ENCODE measurements at regions not wholly inside any gene's neighbourhood (a gene's known extent, or its start where the extent isn't known, plus 50 kb on each side); places are given as distances from the start of the nearest gene placed in this dataset.

DNA sequence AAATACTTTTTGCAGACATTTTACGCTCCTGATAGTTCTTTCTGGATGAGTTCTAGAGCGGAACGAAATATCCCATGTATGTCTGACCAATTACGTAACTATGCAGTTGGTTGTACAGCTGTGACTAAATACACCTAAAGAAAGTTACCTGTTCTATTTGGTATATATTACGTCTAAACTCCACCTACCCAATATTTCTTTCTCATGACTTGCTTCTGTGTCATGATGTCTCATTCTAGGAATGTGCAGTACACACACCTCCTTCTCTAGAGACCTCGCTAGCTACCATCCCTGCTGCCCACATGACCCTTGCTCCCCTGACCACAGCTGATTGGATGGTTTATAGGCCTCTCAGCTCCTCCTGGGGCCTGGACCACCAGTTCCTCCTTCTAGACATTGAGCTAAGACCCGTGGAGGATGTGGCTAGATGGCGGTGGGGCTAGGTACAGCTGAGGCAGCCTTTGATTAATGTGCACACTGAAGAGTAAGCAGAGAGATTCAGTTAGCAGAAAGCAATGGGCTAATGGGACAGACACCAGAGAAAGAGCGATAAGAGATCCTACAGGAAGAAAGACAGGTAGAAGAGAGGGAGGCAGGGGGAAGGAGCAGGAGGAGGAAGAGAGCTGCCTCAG, 422.1 kb downstream of the COG6 start:
- Histone ChIP-seq H3K4me1 (ENCODE audit: insufficient read depth, low read length) (no peaks in the 10 kb centered on the region), H3K4me3 (ENCODE audit: low read length) (no peak overlapping the region), H3K27me3 (ENCODE audit: insufficient read depth, low read length, poor library complexity, severe bottlenecking) (no peaks in the 10 kb centered on the region), H3K27ac (ENCODE audit: low read depth, low read length) (no peak overlapping the region), H3K36me3 (ENCODE audit: insufficient read depth, low read length) (no peaks in the 10 kb centered on the region), H3K9me3 (ENCODE audit: low read length) (no peaks in the 10 kb centered on the region)
- ChIA-PET CTCF (interaction anchor here (0.6 to 0.9 kb wide), 2 partner anchors 8 to 604 kb away, joined by 3 read pairs; no protein-coding TSS in a partner anchor), POLR2A (interaction anchor here (0.6 kb wide), 1 partner anchor 244 kb away, joined by 3 read pairs; no protein-coding TSS in a partner anchor)
- Mint-ChIP-seq H3K36me3 (peaks cover 0 to 4% (median 0%) of the 10 kb centered on the region in 3 donors), H3K4me1 (peaks cover 3 to 4% (median 4%) of the 10 kb centered on the region in 3 donors), H3K27ac (no peak overlapping the region), H3K27me3 (peaks cover 0 to 1% of the 10 kb centered on the region in 2 donors), H3K4me3 (no peak overlapping the region), H3K9me3 (no peaks in the 10 kb centered on the region)
- no peak for DNase-seq

DNA sequence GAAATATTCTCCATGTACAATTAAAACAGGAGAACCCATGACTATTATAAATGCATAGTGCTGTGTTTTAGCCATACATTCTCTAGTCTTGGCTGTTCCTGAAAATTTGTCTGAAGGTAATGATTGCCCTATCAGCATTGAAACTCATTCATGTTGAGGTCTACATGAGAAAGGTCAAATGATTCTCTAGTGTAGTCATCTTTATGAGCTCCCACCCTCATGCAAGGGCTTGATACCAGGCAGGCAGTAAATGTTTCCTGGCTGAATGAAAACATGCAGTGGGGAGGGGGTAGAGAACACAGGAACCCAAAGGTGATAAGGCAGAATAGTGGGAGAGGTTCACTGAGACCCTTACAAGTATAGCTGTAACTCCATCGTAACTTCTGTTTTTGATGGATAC, 424.3 kb downstream of the COG6 start:
- Mint-ChIP-seq H3K27me3 (peaks cover 0 to 1% of the 10 kb centered on the region in 2 donors), H3K27ac (no peak overlapping the region), H3K9me3 (no peaks in the 10 kb centered on the region), H3K4me1 (peaks cover 3 to 4% (median 4%) of the 10 kb centered on the region in 3 donors), H3K36me3 (peaks cover 0 to 4% (median 0%) of the 10 kb centered on the region in 3 donors), H3K4me3 (no peak overlapping the region)
- no peaks in the 10 kb centered on the region for H3K36me3 ChIP-seq (ENCODE audit: insufficient read depth, low read length)
- H3K27ac ChIP-seq (ENCODE audit: low read depth, low read length): no peak overlapping the region
- no peaks in the 10 kb centered on the region for H3K9me3 ChIP-seq (ENCODE audit: low read length)
- H3K27me3 ChIP-seq (ENCODE audit: insufficient read depth, low read length, poor library complexity, severe bottlenecking): no peaks in the 10 kb centered on the region
- POLR2A ChIA-PET: interaction anchor here (0.5 to 1.2 kb wide), 2 partner anchors 107 to 243 kb away, joined by 3 to 4 read pairs; no protein-coding TSS in a partner anchor
- CTCF ChIA-PET: interaction anchor here (1.0 to 2.5 kb wide), 3 partner anchors 10 to 102 kb away, joined by 3 to 13 read pairs (median 3); no protein-coding TSS in a partner anchor
- no peaks in the 10 kb centered on the region for H3K4me1 ChIP-seq (ENCODE audit: insufficient read depth, low read length)
- DNase-seq: no peak
- no peak overlapping the region for H3K4me3 ChIP-seq (ENCODE audit: low read length)

DNA sequence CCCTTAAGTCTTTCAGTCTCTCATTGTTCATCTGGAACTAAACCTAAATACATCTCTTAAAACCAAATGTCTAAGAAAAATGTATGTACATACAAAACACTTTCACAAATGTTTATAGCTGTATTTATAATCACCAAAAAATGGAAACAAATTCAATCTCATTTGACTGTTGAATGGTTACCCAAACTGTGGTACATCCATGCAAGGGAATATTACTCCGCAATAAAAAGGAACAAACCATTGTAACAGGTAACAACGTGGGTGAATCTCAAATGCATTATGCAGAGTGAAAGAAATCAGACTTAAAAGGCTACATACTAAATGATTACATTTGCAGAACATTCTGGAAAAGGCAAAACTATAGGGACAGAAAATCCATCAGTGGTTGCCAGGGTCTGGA, 425.2 kb downstream of the COG6 start:
- H3K4me1 Mint-ChIP-seq: peaks cover 3 to 4% (median 4%) of the 10 kb centered on the region in 3 donors
- ChIA-PET CTCF (interaction anchor here (2.5 kb wide), 1 partner anchor 11 kb away, joined by 13 read pairs; no protein-coding TSS in a partner anchor), POLR2A (no interaction called here)
- H3K27me3 Mint-ChIP-seq: peaks cover 0 to 1% of the 10 kb centered on the region in 2 donors
- peaks cover 0 to 4% (median 0%) of the 10 kb centered on the region in 3 donors for H3K36me3 Mint-ChIP-seq
- no peaks in the 10 kb centered on the region for H3K9me3 Mint-ChIP-seq
- H3K4me3 ChIP-seq (ENCODE audit: low read length): no peak overlapping the region
- DNase-seq: no peak
- no peak overlapping the region for H3K27ac ChIP-seq (ENCODE audit: low read depth, low read length)
- H3K9me3 ChIP-seq (ENCODE audit: low read length): no peaks in the 10 kb centered on the region
- no peaks in the 10 kb centered on the region for H3K4me1 ChIP-seq (ENCODE audit: insufficient read depth, low read length)
- no peak overlapping the region for H3K27ac Mint-ChIP-seq
- no peaks in the 10 kb centered on the region for H3K27me3 ChIP-seq (ENCODE audit: insufficient read depth, low read length, poor library complexity, severe bottlenecking)
- H3K36me3 ChIP-seq (ENCODE audit: insufficient read depth, low read length): no peaks in the 10 kb centered on the region
- no peak overlapping the region for H3K4me3 Mint-ChIP-seq

DNA sequence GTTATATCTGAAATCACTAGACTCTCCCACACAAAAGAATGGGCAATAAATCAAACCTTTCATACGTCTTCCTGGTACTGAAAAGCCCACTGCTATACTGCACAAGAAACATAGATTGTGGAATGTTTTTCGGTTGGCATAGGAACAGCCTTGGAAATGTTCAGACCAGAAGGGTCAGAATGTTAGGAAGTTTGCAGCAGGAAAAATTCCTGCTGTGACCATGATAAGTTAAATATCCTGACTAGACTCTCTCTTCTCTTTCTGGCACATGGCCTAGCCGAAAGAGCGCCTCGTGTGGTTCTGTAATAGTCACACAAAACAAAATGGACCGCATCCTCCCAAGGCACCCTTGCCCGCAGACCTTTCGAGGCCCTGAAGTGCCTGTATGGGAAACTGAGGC, 427.2 kb downstream of the COG6 start:
- peaks cover 1 to 2% (median 2%) of the 10 kb centered on the region in 3 donors for H3K4me1 Mint-ChIP-seq
- no peak for DNase-seq
- peaks cover 0 to 1% of the 10 kb centered on the region in 2 donors for H3K27me3 Mint-ChIP-seq
- ChIA-PET CTCF (no interaction called here), POLR2A (no interaction called here)
- H3K4me3 Mint-ChIP-seq: no peak overlapping the region
- Histone ChIP-seq H3K27me3 (ENCODE audit: insufficient read depth, low read length, poor library complexity, severe bottlenecking) (no peaks in the 10 kb centered on the region), H3K4me3 (ENCODE audit: low read length) (no peak overlapping the region), H3K36me3 (ENCODE audit: insufficient read depth, low read length) (no peaks in the 10 kb centered on the region), H3K4me1 (ENCODE audit: insufficient read depth, low read length) (no peaks in the 10 kb centered on the region), H3K27ac (ENCODE audit: low read depth, low read length) (no peak overlapping the region), H3K9me3 (ENCODE audit: low read length) (no peaks in the 10 kb centered on the region)
- no peaks in the 10 kb centered on the region for H3K9me3 Mint-ChIP-seq
- peaks cover 0 to 4% (median 0%) of the 10 kb centered on the region in 3 donors for H3K36me3 Mint-ChIP-seq
- H3K27ac Mint-ChIP-seq: peak overlapping the region in 1 of 8 donors; percentile 21

DNA sequence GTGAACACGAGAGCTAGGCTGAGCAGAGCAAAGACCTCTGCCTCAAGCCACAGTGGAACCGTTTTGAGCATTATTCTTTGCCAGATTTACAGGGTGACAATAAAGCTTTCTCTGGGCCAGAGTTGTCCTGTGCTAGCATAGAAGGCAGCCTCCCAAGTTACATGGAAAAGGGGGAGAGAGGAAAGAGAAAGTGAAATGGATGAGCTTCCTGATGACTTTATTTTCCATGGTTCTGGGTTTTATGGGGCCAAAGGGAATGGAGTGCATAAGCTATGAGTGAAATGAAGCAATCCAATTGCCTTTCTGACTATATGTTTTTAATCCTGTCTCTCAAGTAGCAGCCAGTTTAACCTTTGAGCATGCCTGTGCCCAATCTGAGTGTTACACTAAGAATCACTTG, 428.4 kb downstream of the COG6 start:
- POLR2A ChIA-PET: no interaction called here
- Histone ChIP-seq H3K36me3 (ENCODE audit: insufficient read depth, low read length) (no peaks in the 10 kb centered on the region), H3K27ac (ENCODE audit: low read depth, low read length) (no peak overlapping the region), H3K4me1 (ENCODE audit: insufficient read depth, low read length) (no peaks in the 10 kb centered on the region), H3K9me3 (ENCODE audit: low read length) (no peaks in the 10 kb centered on the region), H3K4me3 (ENCODE audit: low read length) (no peak overlapping the region), H3K27me3 (ENCODE audit: insufficient read depth, low read length, poor library complexity, severe bottlenecking) (no peaks in the 10 kb centered on the region)
- no peaks in the 10 kb centered on the region for H3K9me3 Mint-ChIP-seq
- H3K27ac Mint-ChIP-seq: no peak overlapping the region
- no peaks in the 10 kb centered on the region for H3K27me3 Mint-ChIP-seq
- CTCF ChIA-PET: no interaction called here
- peaks cover 0 to 4% (median 0%) of the 10 kb centered on the region in 3 donors for H3K36me3 Mint-ChIP-seq
- no peaks in the 10 kb centered on the region for H3K4me1 Mint-ChIP-seq
- H3K4me3 Mint-ChIP-seq: no peak overlapping the region
- DNase-seq: no peak

DNA sequence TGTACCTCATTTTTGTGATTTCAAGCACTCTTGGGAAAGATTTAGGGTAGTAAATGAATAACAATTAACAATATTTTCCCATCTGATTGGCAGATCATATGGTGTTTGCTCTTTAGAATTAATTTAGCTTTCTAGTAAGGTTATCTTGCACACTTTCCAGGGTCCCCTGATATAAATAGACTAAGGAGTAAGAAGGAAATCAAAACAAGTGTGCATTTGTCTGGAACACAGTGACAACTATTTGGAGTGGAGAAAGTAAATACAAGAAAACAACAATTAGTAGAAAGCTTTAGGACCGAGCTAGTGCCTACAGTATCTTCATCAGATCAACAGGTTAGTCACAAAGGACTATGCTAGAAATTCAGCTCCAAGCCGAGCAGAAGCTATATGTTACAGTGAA, 429.5 kb downstream of the COG6 start:
- H3K27ac Mint-ChIP-seq: no peak overlapping the region
- ChIA-PET CTCF (no interaction called here), POLR2A (no interaction called here)
- no peak overlapping the region for H3K4me3 ChIP-seq (ENCODE audit: low read length)
- H3K27me3 ChIP-seq (ENCODE audit: insufficient read depth, low read length, poor library complexity, severe bottlenecking): no peaks in the 10 kb centered on the region
- H3K9me3 ChIP-seq (ENCODE audit: low read length): no peaks in the 10 kb centered on the region
- H3K36me3 ChIP-seq (ENCODE audit: insufficient read depth, low read length): no peaks in the 10 kb centered on the region
- DNase-seq: no peak
- H3K27ac ChIP-seq (ENCODE audit: low read depth, low read length): no peak overlapping the region
- H3K27me3 Mint-ChIP-seq: no peaks in the 10 kb centered on the region
- H3K4me3 Mint-ChIP-seq: no peak overlapping the region
- H3K4me1 ChIP-seq (ENCODE audit: insufficient read depth, low read length): no peaks in the 10 kb centered on the region
- peaks cover 0 to 4% (median 0%) of the 10 kb centered on the region in 3 donors for H3K36me3 Mint-ChIP-seq
- no peaks in the 10 kb centered on the region for H3K9me3 Mint-ChIP-seq
- H3K4me1 Mint-ChIP-seq: no peaks in the 10 kb centered on the region

- Mint-ChIP-seq H3K4me1 (no peaks in the 10 kb centered on the region), H3K27me3 (no peaks in the 10 kb centered on the region), H3K27ac (peak overlapping the region in 1 of 8 donors; percentile 63), H3K36me3 (no peaks in the 10 kb centered on the region), H3K9me3 (no peaks in the 10 kb centered on the region), H3K4me3 (no peak overlapping the region)
- POLR2A ChIA-PET: no interaction called here
- H3K4me1 ChIP-seq (ENCODE audit: insufficient read depth, low read length): no peaks in the 10 kb centered on the region
- no peaks in the 10 kb centered on the region for H3K9me3 ChIP-seq (ENCODE audit: low read length)
- CTCF ChIA-PET: no interaction called here
- no peak overlapping the region for H3K4me3 ChIP-seq (ENCODE audit: low read length)
- H3K27me3 ChIP-seq (ENCODE audit: insufficient read depth, low read length, poor library complexity, severe bottlenecking): no peaks in the 10 kb centered on the region
- DNase-seq: no peak
- H3K36me3 ChIP-seq (ENCODE audit: insufficient read depth, low read length): no peaks in the 10 kb centered on the region
- H3K27ac ChIP-seq (ENCODE audit: low read depth, low read length): no peak overlapping the region
Observed at GRCh38 chr13:40087091-40088002, 431.9 kb downstream of the COG6 start.

DNA sequence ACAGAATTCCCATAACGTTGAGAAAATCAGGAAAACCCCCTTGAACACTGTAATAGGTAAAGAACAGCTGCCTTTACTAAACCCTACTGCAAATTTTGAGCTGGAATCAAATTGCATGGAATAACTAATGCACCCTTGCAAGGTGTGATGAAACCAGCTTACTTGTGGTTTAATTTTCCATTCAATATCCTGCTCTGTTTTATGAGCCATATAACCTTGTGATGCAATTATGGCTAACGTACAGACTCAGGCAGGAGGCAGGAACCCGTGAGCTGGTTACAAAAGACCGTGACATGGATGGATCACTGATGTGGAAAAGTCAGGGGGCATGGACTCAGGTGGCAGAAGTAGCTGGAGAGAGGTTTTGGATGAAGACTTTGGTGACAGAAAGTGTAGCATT, 438.6 kb downstream of the COG6 start:
- peaks cover 12% of the 10 kb centered on the region for H3K4me1 ChIP-seq (ENCODE audit: insufficient read depth, low read length)
- Mint-ChIP-seq H3K27me3 (no peaks in the 10 kb centered on the region), H3K27ac (no peak overlapping the region), H3K36me3 (peaks cover 0 to 8% (median 5%) of the 10 kb centered on the region in 3 donors), H3K4me3 (no peak overlapping the region), H3K9me3 (peaks cover 0 to 11% (median 4%) of the 10 kb centered on the region in 5 donors), H3K4me1 (peaks cover 10 to 12% (median 11%) of the 10 kb centered on the region in 3 donors)
- no peaks in the 10 kb centered on the region for H3K9me3 ChIP-seq (ENCODE audit: low read length)
- H3K27ac ChIP-seq (ENCODE audit: low read depth, low read length): no peak overlapping the region
- no peak overlapping the region for H3K4me3 ChIP-seq (ENCODE audit: low read length)
- ChIA-PET CTCF (interaction anchor here (0.6 kb wide), 1 partner anchor 223 kb away, joined by 3 read pairs; no protein-coding TSS in a partner anchor), POLR2A (interaction anchor here (0.6 kb wide), 1 partner anchor 116 kb away, joined by 3 read pairs; no protein-coding TSS in a partner anchor)
- H3K27me3 ChIP-seq (ENCODE audit: insufficient read depth, low read length, poor library complexity, severe bottlenecking): no peaks in the 10 kb centered on the region
- H3K36me3 ChIP-seq (ENCODE audit: insufficient read depth, low read length): no peaks in the 10 kb centered on the region
- DNase-seq: no peak

Data from CD8-positive, alpha-beta memory T cell (primary cell).